ENCODE measurements at regions not wholly inside any gene's neighbourhood (a gene's known extent, or its start where the extent isn't known, plus 50 kb on each side); places are given as distances from the start of the nearest gene placed in this dataset.

- H3K9ac ChIP-seq, result no peak overlapping the region
- H3K9me3 ChIP-seq, result peaks cover 8% of the 10 kb centered on the region
- no peaks in the 10 kb centered on the region for H3K36me3 ChIP-seq
- no peak overlapping the region for H3K4me2 ChIP-seq
- no peak overlapping the region for H3K27ac ChIP-seq
- H4K20me1 ChIP-seq, result no peaks in the 10 kb centered on the region
- H3K4me3 ChIP-seq, result no peak overlapping the region
- TF ChIP-seq Cebpa-rat (IDR thresholded peaks at IDR 0.05), result no peak
- H3K4me1 ChIP-seq, result no peaks in the 10 kb centered on the region
- no peaks in the 10 kb centered on the region for H3K27me3 ChIP-seq
Measured at GRCh38 chr4:159003420-159004253, 99.2 kb upstream of the RAPGEF2 start.

DNA sequence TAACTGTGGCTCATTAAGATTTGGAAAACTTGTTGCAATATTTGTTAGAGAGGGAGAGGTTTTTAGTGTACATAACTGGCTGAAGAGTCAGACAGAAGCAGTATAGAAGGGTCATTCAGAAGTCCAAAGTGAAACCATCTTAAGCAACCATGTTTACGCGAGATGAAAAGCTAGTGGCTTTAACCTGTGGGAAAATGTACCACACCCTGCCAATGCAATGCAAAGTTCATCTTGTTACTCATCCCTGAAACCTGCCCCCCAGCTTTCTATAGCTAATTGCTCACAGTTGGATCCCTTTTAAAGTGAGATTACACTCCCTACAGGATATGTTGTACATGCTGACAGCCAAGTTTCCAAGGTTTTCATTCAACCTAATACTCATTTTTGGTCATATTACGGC lies 96.7 kb upstream of the RAPGEF2 start:
- Histone ChIP-seq H3K4me2 (no peak overlapping the region), H3K9ac (no peak overlapping the region), H3K4me1 (peaks cover 7% of the 10 kb centered on the region), H3K4me3 (no peak overlapping the region), H3K9me3 (peaks cover 8% of the 10 kb centered on the region), H3K36me3 (no peaks in the 10 kb centered on the region), H4K20me1 (no peaks in the 10 kb centered on the region), H3K27me3 (no peaks in the 10 kb centered on the region), H3K27ac (no peak overlapping the region)
- no peak for TF ChIP-seq Cebpa-rat (IDR thresholded peaks at IDR 0.05)

GRCh38 chr4:159008671-159009070 lies 94.2 kb upstream of the RAPGEF2 start:
- no peaks in the 10 kb centered on the region for H3K36me3 ChIP-seq
- H3K27ac ChIP-seq, result no peak overlapping the region
- H3K9me3 ChIP-seq, result no peaks in the 10 kb centered on the region
- no peaks in the 10 kb centered on the region for H3K27me3 ChIP-seq
- H3K9ac ChIP-seq, result no peak overlapping the region
- H3K4me2 ChIP-seq, result no peak overlapping the region
- no peak overlapping the region for H3K4me3 ChIP-seq
- H4K20me1 ChIP-seq, result no peaks in the 10 kb centered on the region
- TF ChIP-seq Cebpa-rat (IDR thresholded peaks at IDR 0.05), result no peak
- peaks cover 7% of the 10 kb centered on the region for H3K4me1 ChIP-seq

DNA sequence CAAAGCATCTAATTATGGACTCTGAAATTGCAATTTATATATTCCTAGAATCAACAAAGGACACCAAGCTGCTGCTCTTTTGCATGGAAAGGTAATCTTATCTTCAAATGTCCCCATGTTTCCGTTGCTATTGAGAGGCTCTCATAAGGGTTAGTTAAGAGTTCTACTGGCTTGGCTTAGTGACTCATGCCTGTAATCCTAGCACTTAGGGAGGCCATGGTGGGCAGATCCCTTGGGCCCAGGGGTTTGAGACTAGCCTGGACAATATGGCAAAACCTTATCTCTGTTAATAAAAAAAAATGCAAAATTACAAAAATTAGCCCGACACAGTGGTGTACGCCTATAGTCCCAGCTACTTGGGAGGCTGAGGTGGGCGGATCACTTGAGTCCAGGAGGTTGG lies 93.4 kb upstream of the RAPGEF2 start:
- no peak overlapping the region for H3K9ac ChIP-seq
- no peak overlapping the region for H3K27ac ChIP-seq
- no peak overlapping the region for H3K4me2 ChIP-seq
- H3K4me1 ChIP-seq, result peaks cover 7% of the 10 kb centered on the region
- H4K20me1 ChIP-seq, result no peaks in the 10 kb centered on the region
- no peaks in the 10 kb centered on the region for H3K9me3 ChIP-seq
- H3K4me3 ChIP-seq, result no peak overlapping the region
- no peaks in the 10 kb centered on the region for H3K27me3 ChIP-seq
- H3K36me3 ChIP-seq, result no peaks in the 10 kb centered on the region
- no peak for TF ChIP-seq Cebpa-rat (IDR thresholded peaks at IDR 0.05)

GRCh38 chr4:159010100-159010499 lies 92.8 kb upstream of the RAPGEF2 start:
- H3K9ac ChIP-seq, result no peak overlapping the region
- no peaks in the 10 kb centered on the region for H3K9me3 ChIP-seq
- H3K27me3 ChIP-seq, result no peaks in the 10 kb centered on the region
- H3K27ac ChIP-seq, result no peak overlapping the region
- no peaks in the 10 kb centered on the region for H4K20me1 ChIP-seq
- H3K36me3 ChIP-seq, result no peaks in the 10 kb centered on the region
- no peak for TF ChIP-seq Cebpa-rat (IDR thresholded peaks at IDR 0.05)
- H3K4me2 ChIP-seq, result peak overlapping the region; percentile 36
- peaks cover 7% of the 10 kb centered on the region for H3K4me1 ChIP-seq
- no peak overlapping the region for H3K4me3 ChIP-seq

GRCh38 chr4:159010563-159011260 lies 92.2 kb upstream of the RAPGEF2 start:
- H3K9me3 ChIP-seq, result no peaks in the 10 kb centered on the region
- no peak for TF ChIP-seq Cebpa-rat (IDR thresholded peaks at IDR 0.05)
- H4K20me1 ChIP-seq, result no peaks in the 10 kb centered on the region
- H3K9ac ChIP-seq, result no peak overlapping the region
- peaks cover 8% of the 10 kb centered on the region for H3K4me1 ChIP-seq
- peak overlapping the region; percentile 36 for H3K4me2 ChIP-seq
- no peaks in the 10 kb centered on the region for H3K36me3 ChIP-seq
- H3K4me3 ChIP-seq, result no peak overlapping the region
- no peaks in the 10 kb centered on the region for H3K27me3 ChIP-seq
- H3K27ac ChIP-seq, result no peak overlapping the region

GRCh38 chr4:159012381-159012780 lies 90.5 kb upstream of the RAPGEF2 start:
- Histone ChIP-seq H3K27ac (no peak overlapping the region), H3K4me2 (no peak overlapping the region)
- no peak for TF ChIP-seq Cebpa-rat (IDR thresholded peaks at IDR 0.05)

GRCh38 chr4:159013692-159014091 lies 89.2 kb upstream of the RAPGEF2 start:
- H3K36me3 ChIP-seq, result no peaks in the 10 kb centered on the region
- no peak overlapping the region for H3K9ac ChIP-seq
- H3K27me3 ChIP-seq, result no peaks in the 10 kb centered on the region
- no peak overlapping the region for H3K4me3 ChIP-seq
- TF ChIP-seq Cebpa-rat (IDR thresholded peaks at IDR 0.05), result no peak
- no peak overlapping the region for H3K27ac ChIP-seq
- no peaks in the 10 kb centered on the region for H4K20me1 ChIP-seq
- H3K4me1 ChIP-seq, result peaks cover 38% of the 10 kb centered on the region
- no peak overlapping the region for H3K4me2 ChIP-seq
- no peaks in the 10 kb centered on the region for H3K9me3 ChIP-seq

More at GRCh38 chr4:159012381-159012780, 90.5 kb upstream of the RAPGEF2 start:
- H3K4me1 ChIP-seq, result peaks cover 25% of the 10 kb centered on the region
- no peak overlapping the region for H3K4me3 ChIP-seq
- no peaks in the 10 kb centered on the region for H3K27me3 ChIP-seq
- no peaks in the 10 kb centered on the region for H3K36me3 ChIP-seq
- no peaks in the 10 kb centered on the region for H3K9me3 ChIP-seq
- no peak overlapping the region for H3K9ac ChIP-seq
- no peaks in the 10 kb centered on the region for H4K20me1 ChIP-seq

DNA sequence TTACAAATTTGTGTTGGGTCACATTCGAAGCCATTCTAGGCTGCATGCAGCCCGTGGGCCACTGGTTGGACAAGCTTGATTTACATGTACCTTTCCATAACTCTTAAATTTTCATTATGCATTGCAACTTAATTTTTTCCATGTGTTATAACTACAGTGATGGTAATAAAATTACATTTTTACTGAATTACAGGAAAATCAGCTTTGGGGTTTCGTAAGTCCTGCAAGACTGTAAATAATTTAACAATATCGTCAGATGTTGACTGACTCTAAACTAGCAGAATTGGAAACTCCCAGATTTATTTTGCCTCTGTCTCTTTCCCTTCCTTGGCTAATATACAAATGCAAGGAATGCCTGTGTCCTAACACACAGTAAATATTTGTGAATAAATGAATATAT lies 88.0 kb upstream of the RAPGEF2 start:
- no peaks in the 10 kb centered on the region for H4K20me1 ChIP-seq
- H3K27me3 ChIP-seq, result no peaks in the 10 kb centered on the region
- H3K27ac ChIP-seq, result no peak overlapping the region
- no peak overlapping the region for H3K4me2 ChIP-seq
- TF ChIP-seq Cebpa-rat (IDR thresholded peaks at IDR 0.05), result no peak
- H3K9me3 ChIP-seq, result no peaks in the 10 kb centered on the region
- H3K4me3 ChIP-seq, result no peak overlapping the region
- no peak overlapping the region for H3K9ac ChIP-seq
- H3K36me3 ChIP-seq, result no peaks in the 10 kb centered on the region
- H3K4me1 ChIP-seq, result peaks cover 42% of the 10 kb centered on the region

- no peaks in the 10 kb centered on the region for H3K27me3 ChIP-seq
- H3K4me2 ChIP-seq, result peak overlapping the region; percentile 69
Measured at GRCh38 chr4:159015841-159016240, 87.0 kb upstream of the RAPGEF2 start.

More at GRCh38 chr4:159015841-159016240, 87.0 kb upstream of the RAPGEF2 start:
- Histone ChIP-seq H4K20me1 (no peaks in the 10 kb centered on the region), H3K4me3 (no peak overlapping the region), H3K27ac (no peak overlapping the region), H3K36me3 (no peaks in the 10 kb centered on the region), H3K9ac (no peak overlapping the region), H3K9me3 (no peaks in the 10 kb centered on the region), H3K4me1 (peaks cover 35% of the 10 kb centered on the region)
- TF ChIP-seq Cebpa-rat (IDR thresholded peaks at IDR 0.05), result no peak

Data from BLaER1 (cell line).